ENCODE measurements at regions not wholly inside any gene's neighbourhood (a gene's known extent, or its start where the extent isn't known, plus 50 kb on each side); places are given as distances from the start of the nearest gene placed in this dataset.

- TF ChIP-seq PRDM1 (tag by site-specific recombination; IDR thresholded peaks at IDR 0.05) (peak; percentile 36; the same call in 1 of the 2 replicates), ZNF394 (tag by site-specific recombination; IDR thresholded peaks at IDR 0.05; ENCODE audit: borderline replicate concordance) (peak; percentile 43; the same call in 1 of the 2 replicates), SP2 (tag by site-specific recombination; IDR thresholded peaks at IDR 0.05) (peak; percentile 83), ZNF629 (tag by site-specific recombination; IDR thresholded peaks at IDR 0.05) (peak; percentile 44; the same call in 1 of the 2 replicates), ZNF610 (tag by site-specific recombination; IDR thresholded peaks at IDR 0.05; ENCODE audit: borderline replicate concordance) (no peak), ZNF558 (tag by site-specific recombination; IDR thresholded peaks at IDR 0.05) (no peak), ZNF76 (tag by site-specific recombination; IDR thresholded peaks at IDR 0.05; ENCODE audit: borderline replicate concordance, low read depth) (peak; percentile 60; the same call in 1 of the 2 replicates), ELK4 (IDR thresholded peaks at IDR 0.05; ENCODE audit: borderline replicate concordance, low read depth, low read length) (no peak), ZNF692 (tag by site-specific recombination; IDR thresholded peaks at IDR 0.05) (0 out of 2 replicates have a peak, but pooled peaks have one; percentile 35), AEBP2 (tag by site-specific recombination; IDR thresholded peaks at IDR 0.05; ENCODE audit: borderline replicate concordance) (no peak), SP3 (tag by site-specific recombination; IDR thresholded peaks at IDR 0.05) (peak; percentile 70), EGR2 (tag by site-specific recombination; IDR thresholded peaks at IDR 0.05; ENCODE audit: low read depth) (peak; percentile 80), KLF1 (tag by site-specific recombination; IDR thresholded peaks at IDR 0.05) (peak; percentile 85), PRDM10 (tag by site-specific recombination; IDR thresholded peaks at IDR 0.05) (peak; percentile 22; the same call in 1 of the 2 replicates), YY1 (tag by site-specific recombination; IDR thresholded peaks at IDR 0.05) (no peak), ZBTB11 (tag by site-specific recombination; conservative IDR thresholded peaks at IDR 0.05; ENCODE audit: low read depth) (no peak; the same call in 1 of the 2 replicates), ZNF513 (tag by site-specific recombination; IDR thresholded peaks at IDR 0.05) (no peak), ZNF335 (tag by site-specific recombination; conservative IDR thresholded peaks at IDR 0.05) (peak; percentile 86), KLF17 (tag by site-specific recombination; IDR thresholded peaks at IDR 0.05) (peak; percentile 73; the same call in 1 of the 2 replicates), ZNF121 (tag by site-specific recombination; IDR thresholded peaks at IDR 0.05) (no peak), ZNF777 (tag by site-specific recombination; IDR thresholded peaks at IDR 0.05; ENCODE audit: borderline replicate concordance) (peak; percentile 93; the same call in 1 of the 2 replicates), KLF9 (tag by site-specific recombination; IDR thresholded peaks at IDR 0.05; ENCODE audit: low read depth) (no peak; the same call in 1 of the 2 replicates), ZNF366 (tag by site-specific recombination; conservative IDR thresholded peaks at IDR 0.05) (0 out of 2 replicates have a peak, but pooled peaks have one; percentile 36), ZNF48 (tag by site-specific recombination; IDR thresholded peaks at IDR 0.05) (no peak)
Observed at GRCh38 chr22:49368976-49369725, 458.5 kb downstream of the BRD1 start (continued).
